Fibroblast of upper back skin (primary cell): ENCODE measurements at regions not wholly inside any gene's neighbourhood (a gene's known extent, or its start where the extent isn't known, plus 50 kb on each side); places are given as distances from the start of the nearest gene placed in this dataset.

Experiments used
- DNase-seq: peaks from one replicate; pipeline ENCODE4 v3.0.0-alpha.2; 2013

DNA sequence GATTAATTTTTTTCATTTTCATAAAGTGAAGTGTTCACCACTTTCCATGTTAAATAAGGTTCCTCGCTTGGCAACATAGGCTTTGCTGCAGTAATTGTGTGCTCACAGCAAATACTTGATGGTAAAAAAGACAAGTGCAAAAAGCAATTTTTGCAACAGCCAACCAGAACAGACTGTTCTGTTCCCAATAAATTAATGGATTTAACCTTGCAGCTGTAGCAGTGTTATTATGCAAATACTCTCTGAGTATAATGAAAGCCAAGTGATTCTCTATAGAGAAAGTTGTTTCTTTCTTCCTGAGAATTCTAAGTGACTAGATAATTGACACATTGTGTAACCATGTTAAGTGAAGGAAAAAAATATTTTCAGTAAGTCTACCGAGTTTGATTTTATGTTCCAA lies 183.7 kb upstream of the NAALADL2 start:
- DNase-seq: no peak

DNA sequence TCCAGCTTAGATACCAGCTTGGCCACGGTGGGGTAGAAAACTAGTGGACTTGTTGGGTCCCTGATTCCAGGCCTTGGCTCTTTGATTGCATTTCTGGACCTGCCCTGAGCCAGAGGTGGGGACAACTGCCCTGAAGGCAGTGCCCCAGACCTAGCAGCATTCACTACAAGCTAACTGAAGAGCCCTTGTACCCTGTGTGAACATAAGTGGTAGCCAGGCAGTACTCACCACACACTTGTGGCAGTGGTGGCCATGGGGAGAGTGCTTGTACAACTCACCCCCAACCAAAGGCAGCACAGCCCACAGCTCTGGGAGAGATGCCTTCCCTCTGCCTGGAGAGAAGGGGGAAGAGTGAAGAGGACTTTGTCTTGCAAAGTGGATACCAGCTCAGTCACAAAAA lies 177.3 kb upstream of the NAALADL2 start:
- no peak for DNase-seq

- no peak for DNase-seq
Observed at GRCh38 chr3:174685796-174686195, 173.3 kb upstream of the NAALADL2 start.

DNA sequence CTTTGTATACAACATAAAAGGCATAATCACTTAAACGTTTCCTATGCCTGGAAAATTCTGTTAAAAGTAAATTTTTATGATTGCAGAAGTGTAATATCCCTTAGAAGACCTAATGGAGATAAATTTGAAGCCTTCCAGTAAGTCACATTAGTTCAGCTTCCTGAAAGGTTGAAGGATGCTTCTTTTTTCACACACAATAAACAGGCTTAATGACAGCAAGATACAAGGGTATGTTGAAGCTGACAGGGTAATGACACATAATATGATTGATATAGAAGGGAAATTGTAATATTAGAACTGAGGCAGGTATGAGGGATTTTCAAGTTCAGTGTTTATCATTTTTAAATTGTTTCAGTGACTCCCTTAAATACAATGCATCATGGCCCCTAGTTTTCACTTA lies 161.8 kb upstream of the NAALADL2 start:
- DNase-seq: no peak

DNA sequence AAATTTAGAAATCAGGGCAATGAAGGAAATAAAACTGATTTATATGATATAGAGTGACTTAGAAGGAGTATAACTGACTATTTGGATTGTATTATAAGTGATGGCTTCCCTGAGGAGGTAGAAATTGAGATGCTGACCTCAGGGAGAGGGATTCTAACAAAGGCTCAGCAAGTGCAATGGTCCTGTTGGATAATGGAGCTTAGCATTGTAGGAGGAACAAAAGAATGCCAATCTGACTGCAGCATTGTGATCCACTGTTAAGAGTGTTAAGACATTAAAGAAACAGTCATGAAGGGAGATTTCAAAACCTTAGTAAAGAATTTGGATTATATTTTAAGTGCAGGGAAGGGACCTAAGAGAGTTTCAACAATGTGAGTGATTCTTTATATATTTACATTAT lies 158.4 kb upstream of the NAALADL2 start:
- DNase-seq: no peak

DNA sequence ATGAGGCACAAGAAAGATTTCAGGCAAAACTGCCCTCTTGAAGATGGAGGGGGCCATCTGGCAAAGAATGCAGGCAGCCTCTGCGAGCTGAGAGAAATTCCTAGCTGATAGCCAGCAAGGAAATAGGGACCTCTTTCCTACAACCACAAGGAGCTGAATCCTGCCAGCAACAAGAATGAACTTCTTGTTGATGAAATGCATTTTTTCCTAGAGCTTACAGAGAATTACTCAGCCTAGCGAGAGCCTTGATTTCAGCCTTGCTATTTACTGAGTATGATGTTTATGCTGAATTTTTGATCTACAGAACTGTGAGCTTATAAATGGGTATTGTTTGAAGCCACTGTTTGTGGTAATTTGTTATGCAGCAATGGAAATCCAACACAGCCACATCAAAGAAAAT lies 148.5 kb upstream of the NAALADL2 start:
- DNase-seq: peak; percentile 55

DNA sequence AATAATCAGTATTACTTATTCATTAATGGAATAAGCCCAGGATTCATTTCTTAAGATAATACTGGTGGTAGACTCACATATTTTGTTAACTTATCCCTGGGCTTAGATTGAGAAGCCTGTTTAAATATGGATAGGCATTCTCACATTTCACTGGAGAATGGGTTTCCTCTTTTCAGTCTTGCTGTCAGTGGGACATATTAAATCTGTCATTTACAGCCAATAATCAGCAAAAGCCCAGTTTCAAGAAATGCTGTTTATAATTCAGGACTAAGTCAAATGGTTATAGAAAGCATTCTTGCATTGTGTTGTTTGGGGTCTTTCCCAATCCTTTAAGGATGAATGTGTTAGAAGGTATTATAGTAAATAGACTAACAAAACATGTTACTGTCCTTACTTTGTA lies 143.7 kb upstream of the NAALADL2 start:
- DNase-seq: no peak

GRCh38 chr3:174716956-174717505 lies 142.1 kb upstream of the NAALADL2 start:
- no peak for DNase-seq

DNA sequence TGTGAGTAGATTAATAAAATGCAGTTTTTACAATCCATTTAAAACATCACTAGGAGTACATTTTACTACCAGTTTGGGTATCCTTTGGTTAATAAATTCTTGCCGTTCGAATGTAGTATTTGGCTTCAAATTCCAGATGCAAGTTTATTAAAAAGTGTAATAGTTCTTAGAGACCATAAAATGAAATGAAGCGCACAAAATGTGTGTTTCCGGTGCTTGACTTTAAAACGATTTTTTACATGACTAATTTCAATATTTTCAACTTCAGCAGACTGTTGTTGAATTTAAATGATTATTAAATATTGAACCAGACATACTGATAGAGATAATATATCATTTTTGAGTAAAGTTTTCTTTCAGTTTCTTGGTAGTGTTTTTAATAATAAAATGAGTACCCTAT lies 138.4 kb upstream of the NAALADL2 start:
- no peak for DNase-seq

- no peak for DNase-seq
Observed at GRCh38 chr3:174725303-174725702, 133.8 kb upstream of the NAALADL2 start.

DNA sequence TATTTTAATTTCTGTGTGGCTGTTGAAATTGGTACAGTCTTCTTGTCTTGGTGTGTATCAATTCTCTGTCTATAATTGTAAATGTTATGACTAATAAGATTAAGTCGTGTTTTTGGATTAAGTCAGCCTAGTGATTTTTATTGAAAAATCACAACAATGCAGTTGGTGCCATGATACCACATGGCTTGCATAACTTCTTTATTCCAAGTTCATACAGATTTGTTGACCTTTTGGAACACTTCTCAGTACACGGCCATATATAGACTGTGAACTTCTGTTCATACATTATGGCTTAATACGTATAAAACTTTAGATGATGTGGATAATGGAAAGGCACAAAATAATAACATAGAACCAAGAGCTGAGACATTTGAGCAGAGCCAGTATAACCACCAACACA lies 121.2 kb upstream of the NAALADL2 start:
- DNase-seq: no peak

GRCh38 chr3:174749143-174749542 lies 110.0 kb upstream of the NAALADL2 start:
- no peak for DNase-seq

- DNase-seq: no peak
Observed at GRCh38 chr3:174755833-174756829, 103.0 kb upstream of the NAALADL2 start.

- no peak for DNase-seq
Observed at GRCh38 chr3:174758943-174759342, 100.2 kb upstream of the NAALADL2 start.

DNA sequence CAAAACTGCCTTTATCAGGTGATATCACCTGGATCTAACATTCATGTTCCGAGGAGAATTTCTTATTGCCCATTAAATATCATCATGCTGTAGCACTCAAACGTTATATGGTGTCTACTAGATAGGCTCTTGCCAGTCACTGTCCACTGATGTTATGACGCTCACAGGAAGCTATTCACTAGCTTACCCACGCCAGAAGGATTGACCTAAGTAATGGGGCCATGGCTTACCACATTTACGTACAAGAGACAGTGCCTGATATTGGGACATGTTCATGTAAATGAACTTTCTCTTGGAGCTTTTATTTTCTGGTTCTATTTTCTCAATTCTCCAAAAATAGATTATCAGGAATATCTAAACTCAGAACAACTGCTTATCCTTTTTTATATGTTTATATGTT lies 91.7 kb upstream of the NAALADL2 start:
- no peak for DNase-seq

DNA sequence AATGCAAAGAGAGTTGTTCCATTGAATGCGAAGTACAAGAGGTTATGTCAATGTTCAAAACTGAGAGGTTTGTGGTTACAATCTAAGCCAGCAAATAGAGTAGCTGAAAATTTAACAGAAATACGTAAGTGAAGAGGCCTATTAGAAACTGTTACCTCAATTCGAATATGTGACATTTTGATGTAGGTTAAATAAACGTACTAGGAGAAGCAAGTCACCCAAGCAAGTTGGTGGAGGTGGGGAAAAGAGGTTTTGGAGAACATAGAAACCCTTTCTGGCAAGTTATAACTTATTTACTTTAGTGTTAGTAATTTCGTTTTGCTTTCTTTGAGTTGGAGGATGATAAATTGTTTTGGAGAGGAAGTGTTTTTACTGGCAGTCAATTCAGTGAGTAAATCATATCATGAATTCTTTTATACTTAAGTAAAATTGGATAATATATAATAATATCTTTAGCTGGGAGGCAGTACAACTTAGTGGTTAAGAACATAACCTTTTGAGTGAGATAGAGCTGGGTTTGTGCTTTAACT lies 91.2 kb upstream of the NAALADL2 start:
- peak; percentile 36 for DNase-seq

DNA sequence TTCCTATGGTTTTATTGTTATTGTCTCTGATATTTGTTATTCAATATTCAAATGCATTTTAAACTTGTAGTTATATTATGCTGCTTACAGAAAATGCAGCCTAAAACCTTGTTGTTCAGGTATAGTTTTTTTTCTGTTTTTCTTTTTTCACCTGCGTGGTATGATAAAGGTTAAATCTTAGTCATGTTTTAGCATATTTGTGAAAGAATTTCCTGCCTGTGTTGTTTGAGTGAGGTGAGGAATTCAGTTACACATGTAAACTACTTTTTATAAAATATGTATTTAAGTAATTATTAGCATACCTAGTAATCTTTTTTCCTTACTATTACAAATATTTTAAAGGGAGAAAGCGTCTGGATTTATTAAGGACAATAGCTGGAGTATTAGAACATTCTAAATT lies 90.0 kb upstream of the NAALADL2 start:
- no peak for DNase-seq

DNA sequence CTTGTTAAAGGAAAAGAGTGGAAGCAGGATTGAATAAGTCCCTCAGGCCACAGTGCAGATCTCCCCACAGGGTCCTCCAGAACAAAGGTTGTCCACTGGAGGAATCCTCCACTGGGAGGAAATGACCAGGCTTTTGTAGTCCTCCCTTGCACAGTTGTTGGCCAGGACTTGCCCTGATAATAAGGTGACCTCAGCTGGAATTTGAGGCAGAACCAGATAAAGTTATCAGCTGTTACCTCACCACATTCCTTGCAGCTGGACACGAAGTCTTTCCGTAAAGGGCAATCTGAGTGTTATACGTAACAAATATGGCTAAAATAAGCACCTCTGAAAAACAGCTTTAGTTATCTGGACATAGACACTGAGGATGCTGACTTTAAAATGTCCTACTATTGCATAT lies 83.5 kb upstream of the NAALADL2 start:
- DNase-seq: no peak

GRCh38 chr3:174776123-174776522 lies 83.0 kb upstream of the NAALADL2 start:
- DNase-seq: no peak

- no peak for DNase-seq
Observed at GRCh38 chr3:174776636-174777035, 82.5 kb upstream of the NAALADL2 start.

DNA sequence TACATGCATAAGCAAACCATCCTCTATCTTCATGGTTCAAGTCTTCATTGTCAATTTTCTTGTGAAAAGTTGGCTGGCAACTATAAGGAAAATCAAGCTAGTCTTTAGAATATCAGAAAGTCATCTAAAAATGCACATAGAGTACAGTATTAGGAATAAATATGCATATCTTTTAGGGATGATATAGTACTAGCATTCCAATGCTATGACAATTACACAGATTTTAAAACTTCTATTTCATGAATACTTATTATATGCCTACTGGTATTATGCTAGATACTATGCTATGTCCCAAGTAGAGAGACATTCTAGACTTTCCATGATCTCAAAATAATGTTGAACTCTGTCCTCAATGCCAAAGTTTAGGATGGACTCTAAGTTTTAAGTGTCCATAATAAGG lies 81.3 kb upstream of the NAALADL2 start:
- DNase-seq: no peak

DNA sequence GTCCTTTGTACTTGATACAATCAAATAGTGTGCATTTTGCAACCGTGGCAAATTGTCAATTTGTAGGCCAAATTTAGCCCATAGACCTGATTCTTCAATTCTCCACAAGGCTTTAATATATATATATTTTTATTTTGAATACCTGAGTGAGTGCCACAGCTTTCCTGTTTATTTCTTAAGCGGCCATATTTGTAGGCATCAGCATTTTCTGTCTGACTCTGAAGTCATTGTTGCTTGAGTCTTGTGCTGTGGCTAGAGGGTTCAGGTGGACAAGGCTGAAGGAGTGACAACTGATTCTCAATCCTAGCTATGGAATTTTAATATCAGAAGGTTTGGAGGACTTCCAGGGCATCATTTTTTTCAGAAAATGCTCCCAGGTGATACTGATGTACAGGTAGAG lies 75.6 kb upstream of the NAALADL2 start:
- DNase-seq: no peak

- DNase-seq: peak; percentile 21
Observed at GRCh38 chr3:174784206-174784934, 74.8 kb upstream of the NAALADL2 start.

DNA sequence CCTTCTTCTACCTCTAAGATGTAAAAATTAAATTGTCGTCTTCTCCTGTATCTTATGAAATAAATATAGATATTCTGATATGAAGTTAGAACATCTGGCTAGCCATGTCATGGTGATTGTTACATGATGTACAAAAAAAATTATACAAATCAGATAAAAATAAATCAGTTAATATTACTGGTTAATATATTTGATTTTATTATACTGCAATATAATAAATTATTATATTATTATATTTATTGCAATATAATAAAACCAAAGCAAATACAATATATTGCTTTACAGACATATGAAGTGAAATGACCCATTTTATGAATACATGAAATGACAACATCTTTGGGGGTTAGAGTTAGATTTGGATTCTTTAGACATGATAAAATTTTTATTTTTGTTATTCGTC lies 72.3 kb upstream of the NAALADL2 start:
- DNase-seq: no peak
